Thyroid gland (tissue), 4 donors: ENCODE measurements at regions not wholly inside any gene's neighbourhood (a gene's known extent, or its start where the extent isn't known, plus 50 kb on each side); places are given as distances from the start of the nearest gene placed in this dataset.

Source experiments
- CTCF ChIP-seq, 6 experiments: fragments of 200-600 bp in 3 of 6; fragments of 450-650 bp in 3 of 6; sonication (generic) in 3 of 6; IDR thresholded peaks; one replicate each; pipeline ENCODE4 v1.5.1; 2016 to 2019; ENCODE audit warnings: antibody characterized with exemption in 6 of 6, mild to moderate bottlenecking in 2 of 6, inconsistent platforms in 1 of 6, moderate library complexity in 1 of 6
- POLR2A ChIP-seq, 2 donors: fragments of 450-650 bp; IDR thresholded peaks; one replicate each; pipeline ENCODE4 v1.6.1; 2017; ENCODE audit warnings: antibody characterized with exemption in 2 of 2, mild to moderate bottlenecking in 2 of 2, moderate library complexity in 1 of 2

GRCh38 chr16:22665803-22666202 lies 148.2 kb upstream of the HS3ST2 start:
- no peak for TF ChIP-seq CTCF (IDR thresholded peaks at IDR 0.05)
- no peak for TF ChIP-seq POLR2A (IDR thresholded peaks at IDR 0.05)
